Muscle of leg (tissue), 3 donors: ENCODE measurements at regions not wholly inside any gene's neighbourhood (a gene's known extent, or its start where the extent isn't known, plus 50 kb on each side); places are given as distances from the start of the nearest gene placed in this dataset.
A peak's percentile ranks its signal among the peaks of the same experiment; 100 is the strongest.

ENCODE experiments used
- DNase-seq: peaks from one replicate; pipeline ENCODE4 v3.0.0; 2013
- H3K27ac ChIP-seq: one replicate; pipeline ENCODE4 v1.5.1; 2013; ENCODE audit warnings: mild to moderate bottlenecking, low read length, control low read depth
- H3K27me3 ChIP-seq: one replicate; pipeline ENCODE4 v1.6.1; 2013; ENCODE audit warnings: low read length; ENCODE audit not compliant: control insufficient read depth, insufficient read depth
- H3K36me3 ChIP-seq: one replicate; pipeline ENCODE4 v1.6.1; 2013; ENCODE audit warnings: low read length; ENCODE audit not compliant: control insufficient read depth, insufficient read depth
- H3K4me1 ChIP-seq: one replicate; pipeline ENCODE4 v1.6.1; 2013; ENCODE audit warnings: low read length; ENCODE audit not compliant: control insufficient read depth, insufficient read depth
- H3K4me3 ChIP-seq: one replicate; pipeline ENCODE4 v1.5.1; 2013; ENCODE audit warnings: low read length, control low read depth
- H3K9me3 ChIP-seq: replicated peaks from 2 replicates; pipeline ENCODE4 v1.6.1; 2013; ENCODE audit warnings: low read depth, low read length; ENCODE audit not compliant: control insufficient read depth
- WGBS: methylation state at CpG from one replicate; pipeline ENCODE4 v1.1.5; 2013; ENCODE audit warnings: missing lambda C conversion rate; ENCODE audit not compliant: insufficient coverage; 5-methylcytosine and 5-hydroxymethylcytosine counted together

DNA sequence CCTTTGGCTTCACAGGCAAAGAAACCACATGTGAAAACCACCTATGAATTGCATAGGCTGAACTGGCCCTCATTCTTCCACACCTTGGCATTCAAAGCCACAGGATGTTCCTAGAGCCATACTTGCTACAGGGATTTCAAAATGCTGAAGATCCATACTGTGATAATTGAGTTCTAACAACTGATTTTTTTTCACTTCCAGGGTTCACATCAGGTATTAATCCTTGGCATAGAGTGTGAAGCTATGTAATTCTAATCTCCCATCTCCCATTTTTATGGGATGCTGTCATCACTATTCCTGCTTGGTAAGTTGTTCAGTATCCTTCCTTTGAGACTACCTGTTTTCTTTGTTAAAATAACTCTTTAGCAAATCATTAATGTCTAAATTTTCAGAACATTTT lies 1569.2 kb upstream of the ADGRL3 start:
- Histone ChIP-seq H3K27me3 (no peaks in the 10 kb centered on the region), H3K36me3 (no peaks in the 10 kb centered on the region), H3K9me3 (no peaks in the 10 kb centered on the region), H3K27ac (no peak overlapping the region), H3K4me3 (no peak overlapping the region), H3K4me1 (no peaks in the 10 kb centered on the region)
- no peak for DNase-seq

DNA sequence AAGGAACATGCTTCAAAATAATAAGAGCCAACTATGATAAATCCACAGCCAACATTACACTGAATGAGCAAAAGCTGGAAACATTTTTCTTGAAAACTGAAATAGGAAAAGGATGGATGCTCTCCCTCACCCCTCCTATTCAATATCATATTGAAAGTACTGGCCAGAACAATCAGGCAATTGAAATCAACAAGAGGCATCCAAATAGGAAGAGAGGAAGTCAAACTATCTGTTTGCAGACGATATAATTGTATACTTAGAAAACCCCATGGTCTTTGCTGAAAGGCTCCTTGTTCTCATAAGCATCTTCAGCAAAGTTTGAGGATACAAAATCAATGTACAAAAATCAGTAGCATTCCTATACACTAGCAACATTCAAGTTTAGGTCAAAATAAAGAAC lies 1562.5 kb upstream of the ADGRL3 start:
- Histone ChIP-seq H3K4me3 (no peak overlapping the region), H3K36me3 (no peaks in the 10 kb centered on the region), H3K27me3 (no peaks in the 10 kb centered on the region), H3K27ac (no peak overlapping the region), H3K4me1 (no peaks in the 10 kb centered on the region), H3K9me3 (no peaks in the 10 kb centered on the region)
- no CpG with 5 or more reads among the region's 1 CpG for WGBS
- DNase-seq = no peak

DNA sequence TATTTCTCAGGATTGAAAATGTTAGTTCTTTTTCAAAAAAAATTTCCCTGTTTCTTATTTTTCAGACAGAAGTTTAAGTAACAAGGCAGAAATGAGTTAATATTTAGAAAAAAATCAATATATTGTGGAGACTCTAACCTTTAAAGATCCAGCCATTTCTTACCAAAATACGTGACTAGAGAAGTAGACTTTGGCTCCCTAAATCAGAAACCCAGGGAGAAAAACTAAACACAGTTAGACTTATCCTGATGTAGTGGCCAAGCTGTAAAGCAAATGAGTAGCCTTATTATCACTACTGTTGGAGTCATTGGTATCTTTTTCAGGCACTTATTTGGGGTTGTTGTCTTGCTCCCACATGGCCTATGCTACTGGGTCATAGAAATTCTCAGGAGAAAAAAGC lies 1556.4 kb upstream of the ADGRL3 start:
- Histone ChIP-seq H3K27ac (no peak overlapping the region), H3K9me3 (no peaks in the 10 kb centered on the region), H3K36me3 (no peaks in the 10 kb centered on the region), H3K4me1 (no peaks in the 10 kb centered on the region), H3K27me3 (no peaks in the 10 kb centered on the region), H3K4me3 (no peak overlapping the region)
- WGBS = no CpG with 5 or more reads among the region's 1 CpG
- DNase-seq = no peak

DNA sequence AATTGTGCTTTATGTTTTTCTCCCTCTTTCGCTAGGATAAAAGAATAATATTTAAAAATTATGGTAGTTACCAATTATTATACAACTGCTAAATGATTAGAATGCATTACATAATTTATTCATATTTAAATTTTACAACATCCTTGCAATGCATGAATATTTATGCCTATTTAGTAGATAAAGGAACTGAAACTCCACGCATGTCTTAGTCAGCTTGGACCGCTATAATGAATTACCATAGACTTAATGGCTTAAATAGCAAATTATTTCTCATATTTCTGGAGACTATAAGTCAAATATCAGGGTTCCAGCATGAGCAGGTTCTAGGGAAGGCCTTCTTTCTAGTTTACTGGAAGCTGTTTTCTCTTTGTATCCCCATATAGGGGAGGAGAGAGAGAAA lies 1555.4 kb upstream of the ADGRL3 start:
- no peak for DNase-seq

DNA sequence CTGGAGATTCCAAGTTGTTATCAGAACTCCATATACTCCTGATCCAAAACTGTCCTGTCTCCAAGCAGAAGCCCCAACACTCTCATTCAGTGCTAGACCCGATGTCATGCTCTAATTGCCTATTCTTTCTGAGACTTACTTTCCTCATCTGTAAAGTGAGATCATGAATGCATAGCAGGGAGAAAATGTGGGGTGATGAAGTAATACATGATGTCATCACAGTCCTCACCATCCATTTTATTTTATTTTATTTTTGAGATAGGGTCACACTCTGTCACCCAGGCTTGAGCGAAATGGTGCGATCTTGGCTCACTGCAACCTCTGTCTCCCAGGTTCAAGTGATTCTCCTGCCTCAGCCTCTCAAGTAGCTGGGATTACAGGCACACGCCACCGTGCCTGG lies 1554.0 kb upstream of the ADGRL3 start:
- Histone ChIP-seq H3K4me1 (no peaks in the 10 kb centered on the region), H3K9me3 (peaks cover 2% of the 10 kb centered on the region), H3K36me3 (no peaks in the 10 kb centered on the region), H3K4me3 (no peak overlapping the region), H3K27me3 (no peaks in the 10 kb centered on the region), H3K27ac (no peak overlapping the region)
- whole genome bisulfite sequencing = 76% methylated on average over 2 of the region's 5 CpGs
- no peak for DNase-seq

More for the DNA sequence above, 1555.4 kb upstream of the ADGRL3 start:
- H3K4me3 ChIP-seq = no peak overlapping the region
- no peak overlapping the region for H3K27ac ChIP-seq
- H3K36me3 ChIP-seq = no peaks in the 10 kb centered on the region
- peaks cover 2% of the 10 kb centered on the region for H3K9me3 ChIP-seq
- no peaks in the 10 kb centered on the region for H3K4me1 ChIP-seq
- no peaks in the 10 kb centered on the region for H3K27me3 ChIP-seq
- no CpG with 5 or more reads among the region's 3 CpGs for WGBS

DNA sequence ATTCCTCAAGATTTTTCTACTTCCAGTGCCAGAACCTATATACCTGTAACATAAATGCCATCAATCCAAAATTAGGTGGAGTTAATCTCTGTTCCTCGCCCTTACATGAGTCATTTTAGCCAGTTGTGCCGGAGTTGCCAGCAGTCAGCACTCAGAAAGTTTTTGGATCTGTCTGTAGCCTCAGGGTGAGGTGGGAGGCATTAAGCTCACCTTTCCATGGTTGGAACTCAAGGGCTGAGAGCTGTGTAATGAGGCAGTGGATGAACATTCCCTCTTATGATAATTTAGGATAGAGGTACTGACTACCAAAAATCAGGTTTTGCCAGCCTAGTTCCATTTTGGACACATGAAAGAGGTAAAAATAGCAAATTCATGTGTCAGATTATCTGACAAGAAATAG lies 1553.1 kb upstream of the ADGRL3 start:
- Histone ChIP-seq H3K4me1 (no peaks in the 10 kb centered on the region), H3K27me3 (no peaks in the 10 kb centered on the region), H3K36me3 (no peaks in the 10 kb centered on the region), H3K4me3 (no peak overlapping the region), H3K9me3 (peaks cover 3% of the 10 kb centered on the region), H3K27ac (no peak overlapping the region)
- DNase-seq = no peak
- 83% methylated on average over 1 of the region's 2 CpGs for WGBS

DNA sequence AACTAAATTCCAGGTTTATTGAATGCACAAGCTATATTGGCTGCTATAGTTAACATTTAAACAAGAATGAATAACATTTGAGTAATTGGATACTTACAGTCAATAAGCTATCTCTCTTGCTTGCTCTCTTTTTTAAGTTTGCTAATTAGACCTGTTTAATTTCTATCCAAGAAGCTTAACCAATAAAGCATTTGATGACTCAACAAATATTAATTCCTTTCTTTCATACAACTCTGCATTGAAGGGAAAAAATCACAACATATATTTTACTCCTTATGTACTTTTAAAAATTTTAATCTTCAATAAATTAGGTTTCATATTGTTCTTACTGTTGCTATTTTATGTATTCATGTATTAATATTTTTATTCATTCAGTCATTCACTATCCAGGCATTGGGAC lies 1552.6 kb upstream of the ADGRL3 start:
- DNase-seq = no peak
- H3K4me3 ChIP-seq = no peak overlapping the region
- H3K27ac ChIP-seq = no peak overlapping the region
- H3K36me3 ChIP-seq = no peaks in the 10 kb centered on the region
- peaks cover 3% of the 10 kb centered on the region for H3K9me3 ChIP-seq
- H3K4me1 ChIP-seq = no peaks in the 10 kb centered on the region
- H3K27me3 ChIP-seq = no peaks in the 10 kb centered on the region

DNA sequence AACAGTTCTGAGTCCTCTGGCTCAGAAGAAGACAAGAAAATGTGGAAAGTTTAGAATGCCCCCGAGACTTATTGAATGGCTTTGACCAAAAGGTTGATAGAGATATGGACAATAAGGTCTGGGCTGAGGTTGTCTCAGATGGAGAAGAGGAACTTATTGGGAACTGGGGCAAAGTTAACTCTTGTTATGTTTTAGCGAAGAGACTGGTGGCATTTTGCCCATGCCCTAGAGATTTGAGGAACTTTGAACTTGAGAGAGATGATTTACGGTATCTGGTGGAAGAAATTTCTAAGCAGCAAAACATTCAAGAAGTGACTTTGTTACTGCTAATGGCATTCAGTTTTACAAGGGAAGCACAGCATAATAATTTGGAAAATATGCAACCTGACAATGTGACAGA lies 1549.3 kb upstream of the ADGRL3 start:
- Histone ChIP-seq H3K27me3 (no peaks in the 10 kb centered on the region), H3K4me1 (no peaks in the 10 kb centered on the region), H3K27ac (no peak overlapping the region), H3K4me3 (no peak overlapping the region), H3K36me3 (no peaks in the 10 kb centered on the region), H3K9me3 (peaks cover 11% of the 10 kb centered on the region)
- no peak for DNase-seq
- WGBS = 96% methylated on average over 3 of the region's 3 CpGs

DNA sequence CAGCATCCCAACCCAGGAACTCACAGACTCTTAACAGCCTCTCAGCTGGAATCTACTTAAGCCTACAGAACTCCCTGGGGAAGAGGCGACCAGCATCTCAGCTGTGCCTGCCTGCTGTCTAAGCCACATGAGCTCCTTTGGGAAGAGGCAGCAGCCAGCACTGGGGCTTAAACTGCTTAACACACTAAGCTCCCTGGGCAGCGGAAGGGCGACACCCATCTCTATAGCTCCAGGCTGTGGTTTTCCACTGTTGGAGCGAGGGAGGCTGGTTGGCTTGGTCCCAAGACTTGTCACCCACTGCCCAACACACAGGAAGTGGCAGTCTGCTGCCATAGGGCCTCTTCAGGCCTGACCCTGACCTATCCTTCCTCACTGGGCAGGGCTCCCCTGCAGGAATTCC lies 1544.1 kb upstream of the ADGRL3 start:
- Histone ChIP-seq H3K27me3 (no peaks in the 10 kb centered on the region), H3K4me1 (no peaks in the 10 kb centered on the region), H3K4me3 (no peak overlapping the region), H3K36me3 (no peaks in the 10 kb centered on the region), H3K9me3 (peaks cover 20% of the 10 kb centered on the region), H3K27ac (no peak overlapping the region)
- no peak for DNase-seq
- WGBS = 67% methylated on average over 4 of the region's 4 CpGs

DNA sequence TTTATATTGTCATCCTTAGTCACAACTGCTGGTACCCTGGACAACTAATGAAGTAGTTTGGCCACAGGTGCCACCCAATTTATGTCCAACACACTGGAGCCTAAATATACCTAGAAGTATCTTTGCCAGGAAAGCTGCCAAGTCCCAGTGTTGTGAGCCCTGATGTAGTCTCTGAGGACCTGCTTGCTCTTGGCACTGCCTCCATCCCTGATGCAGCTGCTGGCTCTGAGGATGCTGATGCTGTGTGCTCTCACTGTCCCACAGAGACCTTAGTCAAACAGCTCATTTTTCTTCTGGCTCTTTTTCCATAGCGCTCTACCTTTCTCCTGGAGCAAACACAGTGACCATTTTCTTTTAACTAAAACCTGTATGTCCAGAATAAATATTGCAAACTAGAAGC lies 1535.4 kb upstream of the ADGRL3 start:
- Histone ChIP-seq H3K4me1 (no peaks in the 10 kb centered on the region), H3K4me3 (no peak overlapping the region), H3K36me3 (no peaks in the 10 kb centered on the region), H3K27me3 (no peaks in the 10 kb centered on the region), H3K9me3 (no peaks in the 10 kb centered on the region), H3K27ac (no peak overlapping the region)
- no CpG with 5 or more reads among the region's 1 CpG for WGBS
- DNase-seq = peak; percentile 37

DNA sequence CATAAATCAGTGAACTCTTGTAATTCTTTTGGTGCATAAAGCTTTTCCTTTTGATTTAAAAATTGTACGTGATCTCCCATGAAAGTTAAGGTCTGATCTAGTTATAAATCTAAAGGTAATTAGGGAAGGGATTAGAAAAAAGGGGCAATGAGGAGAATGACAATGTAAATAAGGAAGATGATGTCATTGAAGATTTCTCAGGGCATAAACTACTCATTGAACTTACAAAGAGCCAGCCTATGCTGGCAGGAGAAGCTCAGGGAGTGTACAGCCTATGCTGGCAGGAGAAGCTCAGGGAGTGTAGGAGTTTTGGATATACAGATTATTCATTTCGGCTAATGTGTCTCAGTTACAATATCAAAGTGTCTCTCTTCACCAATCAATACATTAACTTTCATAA lies 1533.5 kb upstream of the ADGRL3 start:
- DNase-seq = no peak
- Histone ChIP-seq H3K27me3 (no peaks in the 10 kb centered on the region), H3K27ac (no peak overlapping the region), H3K36me3 (no peaks in the 10 kb centered on the region), H3K9me3 (no peaks in the 10 kb centered on the region), H3K4me3 (no peak overlapping the region), H3K4me1 (no peaks in the 10 kb centered on the region)
- no CpG with 5 or more reads among the region's 2 CpGs for WGBS
